ENCODE measurements at regions not wholly inside any gene's neighbourhood (a gene's known extent, or its start where the extent isn't known, plus 50 kb on each side); places are given as distances from the start of the nearest gene placed in this dataset.
A peak's percentile ranks its signal among the peaks of the same experiment; 100 is the strongest.

- H3K27me3 ChIP-seq (ENCODE audit: low read depth): peaks cover 4% of the 10 kb centered on the region
- no peaks in the 10 kb centered on the region for H3K36me3 ChIP-seq
- DNase-seq: no peak
- intact Hi-C loops (cut with micrococcal nuclease): no loop called here
- H3K4me3 ChIP-seq: no peak overlapping the region
- TF ChIP-seq CTCF (IDR thresholded peaks at IDR 0.05; ENCODE audit: borderline replicate concordance): no peak
- peaks cover 7% of the 10 kb centered on the region for H3K9me3 ChIP-seq (replicated peaks)
- peaks cover 15% of the 10 kb centered on the region for H3K4me1 ChIP-seq
- no peak overlapping the region for H3K27ac ChIP-seq (replicated peaks)
Measured at GRCh38 chr9:75823151-75823550, 67.3 kb upstream of the PCSK5 start.

- intact Hi-C loops (cut with micrococcal nuclease): no loop called here
- Histone ChIP-seq H3K36me3 (no peaks in the 10 kb centered on the region), H3K27me3 (ENCODE audit: low read depth) (peaks cover 4% of the 10 kb centered on the region), H3K9me3 (replicated peaks) (no peaks in the 10 kb centered on the region), H3K4me1 (peaks cover 15% of the 10 kb centered on the region), H3K27ac (replicated peaks) (peak overlapping the region; percentile 9), H3K4me3 (no peak overlapping the region)
- no peak for TF ChIP-seq CTCF (IDR thresholded peaks at IDR 0.05; ENCODE audit: borderline replicate concordance)
- no peak for DNase-seq
Measured at GRCh38 chr9:75824816-75825568, 65.5 kb upstream of the PCSK5 start.

- intact Hi-C loops (cut with micrococcal nuclease): no loop called here
- no peaks in the 10 kb centered on the region for H3K9me3 ChIP-seq (replicated peaks)
- H3K27me3 ChIP-seq (ENCODE audit: low read depth): peaks cover 4% of the 10 kb centered on the region
- H3K4me3 ChIP-seq: no peak overlapping the region
- no peak for DNase-seq
- no peak overlapping the region for H3K27ac ChIP-seq (replicated peaks)
- no peaks in the 10 kb centered on the region for H3K36me3 ChIP-seq
- peaks cover 15% of the 10 kb centered on the region for H3K4me1 ChIP-seq
- TF ChIP-seq CTCF (IDR thresholded peaks at IDR 0.05; ENCODE audit: borderline replicate concordance): no peak
Measured at GRCh38 chr9:75826314-75826713, 64.2 kb upstream of the PCSK5 start.

- DNase-seq: no peak
- TF ChIP-seq CTCF (IDR thresholded peaks at IDR 0.05; ENCODE audit: borderline replicate concordance): no peak
- H3K27ac ChIP-seq (replicated peaks): no peak overlapping the region
- H3K36me3 ChIP-seq: no peaks in the 10 kb centered on the region
- intact Hi-C loops (cut with micrococcal nuclease): no loop called here
- H3K9me3 ChIP-seq (replicated peaks): no peaks in the 10 kb centered on the region
- H3K27me3 ChIP-seq (ENCODE audit: low read depth): no peaks in the 10 kb centered on the region
- peaks cover 6% of the 10 kb centered on the region for H3K4me1 ChIP-seq
- H3K4me3 ChIP-seq: no peak overlapping the region
Measured at GRCh38 chr9:75830303-75830702, 60.2 kb upstream of the PCSK5 start.

GRCh38 chr9:75833778-75834177 lies 56.7 kb upstream of the PCSK5 start:
- no peaks in the 10 kb centered on the region for H3K27me3 ChIP-seq (ENCODE audit: low read depth)
- no peaks in the 10 kb centered on the region for H3K4me1 ChIP-seq
- no peaks in the 10 kb centered on the region for H3K36me3 ChIP-seq
- no peak overlapping the region for H3K4me3 ChIP-seq
- no peak for DNase-seq
- TF ChIP-seq CTCF (IDR thresholded peaks at IDR 0.05; ENCODE audit: borderline replicate concordance): no peak
- H3K9me3 ChIP-seq (replicated peaks): no peaks in the 10 kb centered on the region
- no peak overlapping the region for H3K27ac ChIP-seq (replicated peaks)
- intact Hi-C loops (cut with micrococcal nuclease): no loop called here

All from left ventricle myocardium inferior (tissue), 1 donor.